WI38 (cell line): ENCODE measurements at regions not wholly inside any gene's neighbourhood (a gene's known extent, or its start where the extent isn't known, plus 50 kb on each side); places are given as distances from the start of the nearest gene placed in this dataset.

Experiments used
- H3K4me3 ChIP-seq: 2 replicates; pipeline ENCODE4 v1.5.1; 2011; ENCODE audit warnings: low read depth, mild to moderate bottlenecking, control low read depth, low read length
- TF ChIP-seq, protein P1 (sequence below): IDR thresholded peaks from 2 replicates; pipeline ENCODE4 v1.5.1; 2012; ENCODE audit warnings: low read depth, mild to moderate bottlenecking, control low read depth, low read length

DNA sequence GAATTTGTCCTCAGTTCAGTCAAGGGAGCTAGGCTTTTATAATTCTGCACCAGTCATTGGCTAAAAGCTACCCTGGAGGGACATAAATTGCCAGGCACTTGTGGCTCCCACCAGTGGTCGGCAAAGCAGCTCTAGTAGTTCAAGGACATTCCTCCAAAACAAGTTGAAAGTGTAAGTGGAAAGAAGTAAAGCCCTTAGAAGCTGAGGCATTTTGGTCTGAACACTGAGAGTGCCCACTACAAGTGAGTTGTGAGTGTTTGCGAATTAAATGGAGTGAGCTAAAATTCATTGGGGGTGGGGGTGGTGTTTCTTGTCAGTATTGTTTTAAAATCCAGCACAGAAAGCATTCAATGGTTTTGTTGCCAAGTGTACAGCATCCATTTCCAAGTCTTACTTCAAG, 879.9 kb upstream of the CDH2 start:
- TF ChIP-seq, protein P1, sequence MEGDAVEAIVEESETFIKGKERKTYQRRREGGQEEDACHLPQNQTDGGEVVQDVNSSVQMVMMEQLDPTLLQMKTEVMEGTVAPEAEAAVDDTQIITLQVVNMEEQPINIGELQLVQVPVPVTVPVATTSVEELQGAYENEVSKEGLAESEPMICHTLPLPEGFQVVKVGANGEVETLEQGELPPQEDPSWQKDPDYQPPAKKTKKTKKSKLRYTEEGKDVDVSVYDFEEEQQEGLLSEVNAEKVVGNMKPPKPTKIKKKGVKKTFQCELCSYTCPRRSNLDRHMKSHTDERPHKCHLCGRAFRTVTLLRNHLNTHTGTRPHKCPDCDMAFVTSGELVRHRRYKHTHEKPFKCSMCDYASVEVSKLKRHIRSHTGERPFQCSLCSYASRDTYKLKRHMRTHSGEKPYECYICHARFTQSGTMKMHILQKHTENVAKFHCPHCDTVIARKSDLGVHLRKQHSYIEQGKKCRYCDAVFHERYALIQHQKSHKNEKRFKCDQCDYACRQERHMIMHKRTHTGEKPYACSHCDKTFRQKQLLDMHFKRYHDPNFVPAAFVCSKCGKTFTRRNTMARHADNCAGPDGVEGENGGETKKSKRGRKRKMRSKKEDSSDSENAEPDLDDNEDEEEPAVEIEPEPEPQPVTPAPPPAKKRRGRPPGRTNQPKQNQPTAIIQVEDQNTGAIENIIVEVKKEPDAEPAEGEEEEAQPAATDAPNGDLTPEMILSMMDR, result no peak
- H3K4me3 ChIP-seq, result no peak overlapping the region

- no peak overlapping the region for H3K4me3 ChIP-seq
- TF ChIP-seq, protein P1, result no peak
Measured at GRCh38 chr18:29041976-29042375, 865.0 kb upstream of the CDH2 start.

DNA sequence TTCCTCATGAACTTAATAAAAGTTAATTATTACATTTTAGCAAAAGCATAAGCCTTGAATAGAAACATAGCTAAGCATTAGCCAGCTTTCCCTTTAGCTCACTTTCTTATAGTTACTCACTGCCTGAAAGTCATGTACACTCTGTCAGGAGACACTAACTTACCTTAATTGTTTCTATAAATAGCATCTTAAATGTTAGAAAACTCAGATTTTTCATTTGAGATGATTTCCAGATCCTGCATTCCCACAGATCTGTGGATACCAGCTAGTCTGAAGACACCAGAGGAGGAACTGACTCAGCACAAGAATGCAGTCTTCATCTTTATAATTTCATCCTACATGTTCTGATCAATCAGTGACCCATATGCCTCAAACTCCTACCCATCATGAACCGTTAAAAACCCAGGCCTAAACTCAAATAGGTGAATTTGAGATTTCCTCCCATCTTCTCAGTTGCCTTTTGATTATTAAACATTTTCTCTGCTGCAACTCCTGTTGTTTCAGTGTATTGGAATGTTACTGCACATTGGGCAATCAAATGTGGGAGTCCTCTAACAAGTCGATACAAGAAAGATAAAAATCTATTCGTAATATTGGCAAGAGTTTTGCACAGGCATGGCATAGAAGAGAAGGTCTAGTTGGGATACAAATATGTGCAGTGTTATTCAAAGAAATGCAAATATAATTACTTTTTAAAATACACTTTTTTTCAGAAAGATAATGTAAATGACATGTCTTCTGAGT, 857.4 kb upstream of the CDH2 start:
- TF ChIP-seq, protein P1, result no peak
- no peak overlapping the region for H3K4me3 ChIP-seq

GRCh38 chr18:29028560-29028959, 851.6 kb upstream of the CDH2 start:
- TF ChIP-seq, protein P1, result no peak
- H3K4me3 ChIP-seq, result no peak overlapping the region

- TF ChIP-seq, protein P1, result no peak
- H3K4me3 ChIP-seq, result no peak overlapping the region
Measured at GRCh38 chr18:29018976-29019375, 842.0 kb upstream of the CDH2 start.

DNA sequence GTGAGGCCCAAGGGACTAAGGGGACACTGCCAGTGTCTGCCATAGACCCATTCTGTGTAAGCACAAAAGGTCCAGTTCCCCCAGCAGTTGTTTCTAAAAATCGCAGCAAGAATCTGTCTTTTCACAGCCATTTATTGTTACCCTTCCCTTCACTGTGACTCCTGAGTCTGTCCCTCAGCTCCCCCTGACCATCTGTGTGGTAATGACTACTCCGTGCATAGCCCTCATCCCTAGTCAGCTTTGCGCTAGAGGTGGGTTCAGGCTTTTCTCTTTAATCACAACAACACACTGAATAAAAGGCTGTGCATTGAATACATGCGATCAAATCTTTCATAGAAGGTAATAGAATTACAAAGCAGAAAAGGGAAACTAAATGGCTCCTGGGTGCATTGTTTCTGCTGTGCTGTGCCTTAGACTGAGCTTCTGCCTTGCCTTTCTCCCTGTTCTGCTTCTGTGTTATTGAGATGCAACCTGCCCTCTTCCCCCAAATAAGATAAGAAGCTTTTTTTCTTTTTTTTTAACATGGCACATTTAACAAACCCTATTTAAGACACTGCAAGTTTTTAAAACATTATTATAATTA, 836.0 kb upstream of the CDH2 start:
- H3K4me3 ChIP-seq, result no peak overlapping the region
- TF ChIP-seq, protein P1, result no peak

- TF ChIP-seq, protein P1, result no peak
- no peak overlapping the region for H3K4me3 ChIP-seq
Measured at GRCh38 chr18:29012364-29012763, 835.4 kb upstream of the CDH2 start.
